Pancreas (tissue), 10 donors: ENCODE measurements at regions not wholly inside any gene's neighbourhood (a gene's known extent, or its start where the extent isn't known, plus 50 kb on each side); places are given as distances from the start of the nearest gene placed in this dataset.

ENCODE experiments used
- ATAC-seq, 4 donors: fragments of 200-7000 bp; cut with Tn5 transposase; one replicate each; pipeline versions ENCODE4 v1.8.0 to v1.9.1; 2020; ENCODE audit warnings: mild to moderate bottlenecking in 4 of 4, moderate library complexity in 4 of 4
- DNase-seq, 6 donors: peaks; one replicate each; pipeline ENCODE4 v3.0.0-alpha.2; 2020
- FAIRE-seq: peaks from 2 replicates; lab custom pipeline; 2012; peaks lifted over from hg19 to GRCh38; lab: Jason Lieb, UNC
- H3K27ac ChIP-seq, 4 donors: fragments of 200-600 bp; sonication (generic); 1 replicate in 3 of 4; 2 replicates in 1 of 4; pipeline versions ENCODE4 v1.5.0 to v1.8.0; 2020
- H3K27me3 ChIP-seq, 4 donors: fragments of 200-600 bp; one replicate each; pipeline ENCODE4 v1.8.0; 2021
- H3K36me3 ChIP-seq, 3 donors: fragments of 200-600 bp; sonication (generic) in 1 of 3; one replicate each; pipeline versions ENCODE4 v1.5.0 to v1.8.0; 2020 to 2021
- H3K4me1 ChIP-seq, 3 donors: fragments of 200-600 bp; one replicate each; pipeline ENCODE4 v1.8.0; 2021
- H3K4me3 ChIP-seq, 4 donors: fragments of 200-600 bp; sonication (generic) in 2 of 4; one replicate each; pipeline versions ENCODE4 v1.5.0 to v1.8.0; 2020 to 2021
- H3K9me3 ChIP-seq, 4 donors: fragments of 200-600 bp; one replicate each; pipeline ENCODE4 v1.8.0; 2021
- WGBS, 2 donors: extraction: QIAGEN DNeasy Blood & Tissue Kit; methylation state at CpG; one replicate each; pipeline ENCODE4 v1.1.7; 2013; 5-methylcytosine and 5-hydroxymethylcytosine counted together
- intact Hi-C, 3 donors: fragments of 100-400 bp; cut with DNase I; formaldehyde crosslinking; loops; one replicate each; pipeline versions ENCODE4 v1.11.1 to v1.14.2; 2022
- TF ChIP-seq, protein P1 (sequence below), 4 donors: fragments of 200-600 bp; sonication (generic) in 3 of 4; IDR thresholded peaks; one replicate each; pipeline versions ENCODE4 v1.5.0 to v1.8.0; 2021; ENCODE audit warnings: antibody characterized with exemption in 4 of 4
- donor health status: healthy with polysubstance abuse.
- donor health status: DM: no; HTN: no; CAD: no; lungs with moderate emphysema.
- donor health status: DM: no; HTN: no; CAD: no.
- donor health status: control.
- donor health status: control.
- donor health status: Bipolar disorder and iron deficiency.
- donor health status: DM: yes; HTN: yes; CAD: no.
- donor health status: DM: no; HTN: no; CAD: no.
- donor health status: DM: no; HTN: no; CAD: no.
- donor health status: DM: yes; HTN: yes; CAD: no.

DNA sequence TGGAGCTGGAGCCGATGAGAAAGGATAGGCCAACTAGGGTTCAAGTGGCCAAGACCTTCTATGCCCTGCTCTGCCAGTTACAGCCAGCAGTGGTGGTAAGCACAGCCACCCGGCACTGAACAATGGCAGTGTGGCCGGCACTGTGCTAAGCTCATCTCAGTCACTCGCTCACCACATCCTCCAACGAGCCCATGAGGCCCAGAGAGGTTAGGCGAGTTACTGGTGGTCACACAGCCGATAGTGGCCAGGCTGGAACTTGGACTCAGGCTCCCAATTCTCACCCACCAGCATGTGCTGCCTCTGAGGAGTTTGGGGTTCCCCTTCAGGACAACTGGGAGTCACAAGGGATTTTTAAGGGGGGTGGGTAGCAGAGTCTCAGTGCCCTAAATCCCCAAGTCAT is 66.4 kb downstream of the IGLL1 start:
- no peak for DNase-seq
- no peak for FAIRE-seq
- H3K9me3 ChIP-seq = no peaks in the 10 kb centered on the region
- TF ChIP-seq, protein P1, sequence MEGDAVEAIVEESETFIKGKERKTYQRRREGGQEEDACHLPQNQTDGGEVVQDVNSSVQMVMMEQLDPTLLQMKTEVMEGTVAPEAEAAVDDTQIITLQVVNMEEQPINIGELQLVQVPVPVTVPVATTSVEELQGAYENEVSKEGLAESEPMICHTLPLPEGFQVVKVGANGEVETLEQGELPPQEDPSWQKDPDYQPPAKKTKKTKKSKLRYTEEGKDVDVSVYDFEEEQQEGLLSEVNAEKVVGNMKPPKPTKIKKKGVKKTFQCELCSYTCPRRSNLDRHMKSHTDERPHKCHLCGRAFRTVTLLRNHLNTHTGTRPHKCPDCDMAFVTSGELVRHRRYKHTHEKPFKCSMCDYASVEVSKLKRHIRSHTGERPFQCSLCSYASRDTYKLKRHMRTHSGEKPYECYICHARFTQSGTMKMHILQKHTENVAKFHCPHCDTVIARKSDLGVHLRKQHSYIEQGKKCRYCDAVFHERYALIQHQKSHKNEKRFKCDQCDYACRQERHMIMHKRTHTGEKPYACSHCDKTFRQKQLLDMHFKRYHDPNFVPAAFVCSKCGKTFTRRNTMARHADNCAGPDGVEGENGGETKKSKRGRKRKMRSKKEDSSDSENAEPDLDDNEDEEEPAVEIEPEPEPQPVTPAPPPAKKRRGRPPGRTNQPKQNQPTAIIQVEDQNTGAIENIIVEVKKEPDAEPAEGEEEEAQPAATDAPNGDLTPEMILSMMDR (IDR thresholded peaks at IDR 0.05) = no peak
- no peak for ATAC-seq
- no peaks in the 10 kb centered on the region for H3K36me3 ChIP-seq
- 78 to 89% methylated on average over 7 of the region's 7 CpGs for WGBS, 2 donors
- no peaks in the 10 kb centered on the region for H3K4me1 ChIP-seq
- intact Hi-C loops = no loop called here
- H3K27ac ChIP-seq = no peak overlapping the region
- H3K4me3 ChIP-seq = no peak overlapping the region
- no peaks in the 10 kb centered on the region for H3K27me3 ChIP-seq

DNA sequence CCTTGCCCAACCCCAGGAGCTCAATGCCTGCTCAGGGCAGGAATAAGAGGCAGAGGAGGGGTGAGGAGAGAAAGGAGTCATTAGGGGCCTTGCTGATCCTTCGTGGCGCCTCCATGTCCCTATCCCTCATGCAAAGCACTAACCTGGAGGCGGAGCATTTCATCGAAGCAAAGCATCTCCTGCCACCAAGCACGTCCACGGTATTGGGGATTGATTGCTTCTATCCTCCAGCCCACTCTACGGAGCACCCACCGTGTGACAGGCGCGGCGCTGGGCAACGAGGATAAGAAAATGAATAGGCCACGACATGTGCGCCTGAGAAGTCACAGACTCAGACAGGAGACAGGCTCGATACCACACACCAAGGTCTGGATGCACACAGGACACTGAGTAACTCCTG is 67.0 kb downstream of the IGLL1 start:
- no peaks in the 10 kb centered on the region for H3K9me3 ChIP-seq
- H3K27ac ChIP-seq = no peak overlapping the region
- ATAC-seq (no peak), FAIRE-seq (no peak), DNase-seq (no peak)
- H3K4me3 ChIP-seq = no peak overlapping the region
- WGBS, 2 donors = 80 to 81% methylated on average over 15 of the region's 15 CpGs
- TF ChIP-seq, protein P1 (IDR thresholded peaks at IDR 0.05) = no peak
- no peaks in the 10 kb centered on the region for H3K27me3 ChIP-seq
- intact Hi-C loops = no loop called here
- H3K36me3 ChIP-seq = no peaks in the 10 kb centered on the region
- H3K4me1 ChIP-seq = no peaks in the 10 kb centered on the region

DNA sequence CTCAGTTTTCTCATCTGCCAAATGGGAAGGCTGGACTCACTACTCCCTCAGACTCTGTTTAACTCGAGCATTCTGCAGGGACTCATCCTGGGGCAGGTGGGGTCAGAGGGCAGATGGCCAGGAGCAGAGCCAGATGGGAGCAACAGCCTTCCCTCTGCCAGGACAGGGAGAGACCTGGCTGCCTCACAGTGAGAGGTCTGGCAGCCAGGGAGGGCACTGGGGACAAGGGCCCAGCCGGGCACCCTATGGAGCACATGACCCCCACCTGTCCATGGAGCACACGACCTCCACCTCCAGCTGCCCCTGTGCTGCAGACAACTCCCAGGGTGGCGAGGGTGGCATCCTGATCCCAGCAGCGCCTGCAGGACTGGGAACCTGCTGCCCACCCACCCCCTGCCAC is 67.4 kb downstream of the IGLL1 start:
- Histone ChIP-seq H3K4me1 (no peaks in the 10 kb centered on the region), H3K36me3 (no peaks in the 10 kb centered on the region), H3K27me3 (no peaks in the 10 kb centered on the region), H3K27ac (no peak overlapping the region), H3K9me3 (no peaks in the 10 kb centered on the region), H3K4me3 (no peak overlapping the region)
- no peak for FAIRE-seq
- no peak for DNase-seq
- intact Hi-C loops = no loop called here
- TF ChIP-seq, protein P1 (IDR thresholded peaks at IDR 0.05) = no peak
- 67 to 71% methylated on average over 5 of the region's 5 CpGs for WGBS, 2 donors
- ATAC-seq = no peak

DNA sequence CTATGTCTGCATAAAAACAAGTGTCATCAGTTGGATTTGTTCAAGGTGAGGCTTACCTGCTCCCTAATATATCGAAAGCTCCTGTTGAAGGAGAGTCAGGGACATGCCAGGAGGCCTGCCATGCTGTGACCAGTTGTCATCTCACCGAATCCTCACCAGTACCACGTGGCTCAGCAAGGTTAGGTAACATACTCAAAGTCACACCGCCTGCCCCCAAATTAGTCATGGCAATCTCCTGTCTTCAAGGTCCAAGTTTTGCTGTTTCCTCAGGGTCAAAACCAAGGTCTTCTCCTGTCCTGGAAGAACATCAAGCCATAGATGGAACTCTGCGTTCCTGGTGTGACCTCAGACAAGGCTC is 67.8 kb downstream of the IGLL1 start:
- no peaks in the 10 kb centered on the region for H3K4me1 ChIP-seq
- intact Hi-C loops = no loop called here
- 81 to 82% methylated on average over 5 of the region's 5 CpGs for WGBS, 2 donors
- no peak overlapping the region for H3K27ac ChIP-seq
- FAIRE-seq (no peak), ATAC-seq (no peak), DNase-seq (no peak)
- TF ChIP-seq, protein P1 (IDR thresholded peaks at IDR 0.05) = no peak
- H3K4me3 ChIP-seq = no peak overlapping the region
- H3K36me3 ChIP-seq = no peaks in the 10 kb centered on the region
- H3K27me3 ChIP-seq = no peaks in the 10 kb centered on the region
- H3K9me3 ChIP-seq = no peaks in the 10 kb centered on the region

DNA sequence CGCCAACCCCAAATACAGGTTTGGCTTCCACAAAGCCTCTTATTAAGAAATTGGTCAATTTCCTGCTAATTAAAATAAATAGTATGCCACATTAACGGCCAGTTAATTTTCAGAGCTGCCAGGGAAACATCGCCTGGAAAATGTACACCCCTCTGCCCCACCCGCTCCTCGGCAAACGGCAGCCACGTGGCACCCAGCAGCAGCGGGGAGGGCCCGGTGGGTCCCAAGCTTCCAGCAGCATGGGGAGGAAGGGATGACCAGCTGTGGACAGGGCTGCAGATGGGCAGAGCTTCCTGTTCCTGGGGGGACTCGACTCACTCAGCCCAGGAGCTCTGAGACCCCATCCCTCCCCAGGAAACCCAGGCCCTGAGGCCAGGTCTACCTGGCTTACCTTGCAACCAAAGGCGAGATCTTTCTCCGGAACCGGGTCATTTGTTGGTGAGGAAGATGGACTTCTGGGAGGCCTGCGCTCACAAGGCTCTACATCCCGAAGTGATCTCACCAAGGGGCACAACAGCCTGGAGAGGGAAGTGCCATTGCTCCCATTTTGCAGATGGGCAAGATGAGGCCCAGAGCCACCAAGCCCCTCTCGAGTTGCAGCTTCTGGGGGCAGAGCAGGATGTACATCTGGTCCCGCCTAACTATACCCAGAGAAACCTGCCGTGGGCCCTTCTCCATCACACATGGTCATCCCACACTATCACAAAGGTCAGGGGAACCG is 68.3 kb downstream of the IGLL1 start:
- TF ChIP-seq, protein P1 (IDR thresholded peaks at IDR 0.05) = no peak
- Histone ChIP-seq H3K27ac (no peak overlapping the region), H3K9me3 (no peaks in the 10 kb centered on the region), H3K36me3 (no peaks in the 10 kb centered on the region), H3K4me3 (no peak overlapping the region), H3K4me1 (no peaks in the 10 kb centered on the region), H3K27me3 (no peaks in the 10 kb centered on the region)
- FAIRE-seq = no peak
- intact Hi-C loops = no loop called here
- no peak for DNase-seq
- WGBS, 2 donors = 51 to 54% methylated on average over 19 of the region's 19 CpGs
- peak in 1 of 4 donors; percentile 27 for ATAC-seq
